HL-60 (cell line): ENCODE measurements at regions not wholly inside any gene's neighbourhood (a gene's known extent, or its start where the extent isn't known, plus 50 kb on each side); places are given as distances from the start of the nearest gene placed in this dataset.

Experiments
- DNase-seq, 2 experiments: peaks; one replicate each; pipeline ENCODE4 v3.0.0-alpha.2; 2010 to 2020; ENCODE audit warnings: low read depth in 1 of 2, low spot score in 1 of 2
- H3K27ac ChIP-seq: fragments of 250-450 bp; sonication (Bioruptor Pico); replicated peaks from 2 replicates; pipeline ENCODE4 v1.5.1; 2020; ENCODE audit warnings: mild to moderate bottlenecking, moderate library complexity
- H3K27me3 ChIP-seq: fragments of 250-450 bp; sonication (Bioruptor Pico); 2 replicates; pipeline ENCODE4 v1.5.1; 2021; ENCODE audit warnings: mild to moderate bottlenecking, moderate library complexity; ENCODE audit not compliant: insufficient read depth, poor library complexity, severe bottlenecking
- H3K4me3 ChIP-seq: replicated peaks from 2 replicates; pipeline ENCODE4 v1.5.1; 2011; ENCODE audit warnings: mild to moderate bottlenecking, control low read depth, low read length; ENCODE audit not compliant: insufficient read depth
- GABPA ChIP-seq: IDR thresholded peaks from 2 replicates; pipeline ENCODE4 v1.6.1; 2012; ENCODE audit warnings: low read depth
- POLR2AphosphoS5 ChIP-seq: IDR thresholded peaks from 2 replicates; pipeline ENCODE4 v1.6.1; 2012; ENCODE audit warnings: low read depth
- SPI1 ChIP-seq: IDR thresholded peaks from 2 replicates; pipeline ENCODE4 v1.6.1; 2012; ENCODE audit warnings: low read depth, mild to moderate bottlenecking, borderline replicate concordance
- TF ChIP-seq, protein P1 (sequence below): IDR thresholded peaks from one replicate; pipeline ENCODE4 v1.5.1; 2011; ENCODE audit warnings: low read length, control low read depth, inconsistent platforms; ENCODE audit not compliant: insufficient read depth
- TF ChIP-seq, protein P2 (sequence below): IDR thresholded peaks from 2 replicates; pipeline ENCODE4 v1.6.1; 2012; ENCODE audit warnings: low read depth; ENCODE audit not compliant: insufficient replicate concordance

DNA sequence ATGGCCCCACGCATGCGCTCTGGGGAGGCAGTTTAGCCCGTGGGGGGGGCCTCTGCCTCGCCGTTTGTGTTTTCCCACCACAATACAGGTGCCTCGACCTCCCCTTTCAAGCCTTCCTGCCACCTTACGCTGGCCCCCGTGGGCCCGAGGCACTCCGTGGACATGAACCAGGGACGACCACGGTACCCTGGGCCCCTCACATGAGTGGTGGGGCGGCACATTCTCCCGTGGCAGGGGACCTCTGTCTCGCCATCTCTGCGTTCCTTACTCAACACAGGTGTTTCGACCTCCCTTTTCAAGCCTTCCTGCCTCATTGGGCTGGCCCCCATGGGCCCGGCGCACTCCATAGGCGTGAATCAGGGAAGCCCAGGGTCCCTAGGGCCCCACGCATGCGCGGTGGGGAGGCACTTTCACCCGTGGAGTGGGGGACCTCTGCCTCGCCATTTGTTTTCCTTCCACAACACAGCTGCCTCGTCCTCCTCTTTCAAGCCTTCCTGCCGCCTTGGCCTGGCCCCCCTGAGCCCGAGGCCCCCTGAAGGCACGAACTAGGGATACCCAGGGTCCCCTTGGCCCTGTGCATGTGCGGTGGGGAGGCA lies 339.5 kb downstream of the ALG10 start:
- Histone ChIP-seq H3K27me3 (no peaks in the 10 kb centered on the region), H3K27ac (no peak overlapping the region), H3K4me3 (no peak overlapping the region)
- no peak for DNase-seq
- TF ChIP-seq, protein P1, sequence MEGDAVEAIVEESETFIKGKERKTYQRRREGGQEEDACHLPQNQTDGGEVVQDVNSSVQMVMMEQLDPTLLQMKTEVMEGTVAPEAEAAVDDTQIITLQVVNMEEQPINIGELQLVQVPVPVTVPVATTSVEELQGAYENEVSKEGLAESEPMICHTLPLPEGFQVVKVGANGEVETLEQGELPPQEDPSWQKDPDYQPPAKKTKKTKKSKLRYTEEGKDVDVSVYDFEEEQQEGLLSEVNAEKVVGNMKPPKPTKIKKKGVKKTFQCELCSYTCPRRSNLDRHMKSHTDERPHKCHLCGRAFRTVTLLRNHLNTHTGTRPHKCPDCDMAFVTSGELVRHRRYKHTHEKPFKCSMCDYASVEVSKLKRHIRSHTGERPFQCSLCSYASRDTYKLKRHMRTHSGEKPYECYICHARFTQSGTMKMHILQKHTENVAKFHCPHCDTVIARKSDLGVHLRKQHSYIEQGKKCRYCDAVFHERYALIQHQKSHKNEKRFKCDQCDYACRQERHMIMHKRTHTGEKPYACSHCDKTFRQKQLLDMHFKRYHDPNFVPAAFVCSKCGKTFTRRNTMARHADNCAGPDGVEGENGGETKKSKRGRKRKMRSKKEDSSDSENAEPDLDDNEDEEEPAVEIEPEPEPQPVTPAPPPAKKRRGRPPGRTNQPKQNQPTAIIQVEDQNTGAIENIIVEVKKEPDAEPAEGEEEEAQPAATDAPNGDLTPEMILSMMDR, result no peak
- TF ChIP-seq POLR2AphosphoS5, result no peak
- TF ChIP-seq, protein P2, sequence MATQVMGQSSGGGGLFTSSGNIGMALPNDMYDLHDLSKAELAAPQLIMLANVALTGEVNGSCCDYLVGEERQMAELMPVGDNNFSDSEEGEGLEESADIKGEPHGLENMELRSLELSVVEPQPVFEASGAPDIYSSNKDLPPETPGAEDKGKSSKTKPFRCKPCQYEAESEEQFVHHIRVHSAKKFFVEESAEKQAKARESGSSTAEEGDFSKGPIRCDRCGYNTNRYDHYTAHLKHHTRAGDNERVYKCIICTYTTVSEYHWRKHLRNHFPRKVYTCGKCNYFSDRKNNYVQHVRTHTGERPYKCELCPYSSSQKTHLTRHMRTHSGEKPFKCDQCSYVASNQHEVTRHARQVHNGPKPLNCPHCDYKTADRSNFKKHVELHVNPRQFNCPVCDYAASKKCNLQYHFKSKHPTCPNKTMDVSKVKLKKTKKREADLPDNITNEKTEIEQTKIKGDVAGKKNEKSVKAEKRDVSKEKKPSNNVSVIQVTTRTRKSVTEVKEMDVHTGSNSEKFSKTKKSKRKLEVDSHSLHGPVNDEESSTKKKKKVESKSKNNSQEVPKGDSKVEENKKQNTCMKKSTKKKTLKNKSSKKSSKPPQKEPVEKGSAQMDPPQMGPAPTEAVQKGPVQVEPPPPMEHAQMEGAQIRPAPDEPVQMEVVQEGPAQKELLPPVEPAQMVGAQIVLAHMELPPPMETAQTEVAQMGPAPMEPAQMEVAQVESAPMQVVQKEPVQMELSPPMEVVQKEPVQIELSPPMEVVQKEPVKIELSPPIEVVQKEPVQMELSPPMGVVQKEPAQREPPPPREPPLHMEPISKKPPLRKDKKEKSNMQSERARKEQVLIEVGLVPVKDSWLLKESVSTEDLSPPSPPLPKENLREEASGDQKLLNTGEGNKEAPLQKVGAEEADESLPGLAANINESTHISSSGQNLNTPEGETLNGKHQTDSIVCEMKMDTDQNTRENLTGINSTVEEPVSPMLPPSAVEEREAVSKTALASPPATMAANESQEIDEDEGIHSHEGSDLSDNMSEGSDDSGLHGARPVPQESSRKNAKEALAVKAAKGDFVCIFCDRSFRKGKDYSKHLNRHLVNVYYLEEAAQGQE, result no peak

DNA sequence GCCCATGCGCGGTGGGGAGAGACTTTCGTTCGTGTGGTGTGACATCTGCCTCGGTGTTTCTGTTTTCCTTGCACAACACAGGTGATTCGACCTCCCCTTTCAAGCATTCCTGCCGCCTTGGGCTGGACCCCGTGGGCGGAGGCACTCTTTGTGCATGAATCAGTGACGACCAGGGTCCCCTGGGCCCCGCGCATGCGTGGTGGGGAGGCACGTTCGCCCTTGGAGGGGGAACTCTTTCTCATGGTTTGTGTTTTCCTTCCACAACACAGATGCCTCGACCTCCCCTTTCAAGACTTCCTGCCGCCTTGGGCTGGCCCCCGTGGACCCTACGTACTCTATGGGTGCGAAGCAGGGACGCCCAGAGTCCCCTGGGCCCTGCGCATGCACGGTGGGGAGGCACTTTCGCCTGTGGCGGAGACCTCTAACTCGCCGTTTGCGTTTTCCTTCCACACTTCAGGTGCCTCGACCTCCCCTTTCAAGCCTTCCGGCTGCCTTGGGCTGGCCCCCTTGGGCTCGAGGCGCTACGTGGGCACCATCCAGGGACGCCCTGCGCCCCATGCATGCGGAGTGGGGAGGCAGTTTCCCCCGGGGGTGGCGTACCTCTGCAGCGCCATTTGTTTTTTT lies 340.9 kb downstream of the ALG10 start:
- no peaks in the 10 kb centered on the region for H3K27me3 ChIP-seq
- TF ChIP-seq GABPA, result no peak
- no peak for TF ChIP-seq SPI1
- TF ChIP-seq, protein P1, result no peak
- no peak for TF ChIP-seq POLR2AphosphoS5
- TF ChIP-seq, protein P2, result no peak
- no peak overlapping the region for H3K27ac ChIP-seq
- no peak for DNase-seq
- no peak overlapping the region for H3K4me3 ChIP-seq

DNA sequence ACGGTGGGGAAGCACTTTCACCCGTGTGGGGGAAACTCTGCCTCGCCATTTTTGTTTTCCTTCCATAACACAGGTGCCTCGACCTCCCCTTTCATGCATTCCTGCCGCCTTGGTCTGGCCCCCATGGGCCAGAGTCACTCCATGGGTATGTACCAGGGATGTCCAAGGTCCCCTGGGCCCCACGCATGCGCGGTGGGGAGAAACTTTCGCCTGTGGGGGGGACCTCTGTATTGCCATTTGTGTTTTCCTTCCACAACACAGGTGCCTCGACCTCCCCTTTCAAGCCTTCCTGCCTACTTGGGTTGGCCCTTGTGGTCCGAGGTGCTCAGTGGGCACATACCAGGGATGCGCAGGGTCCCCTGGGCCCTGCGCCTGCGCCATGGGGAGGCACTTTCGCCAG lies 345.8 kb downstream of the ALG10 start:
- Histone ChIP-seq H3K27me3 (no peaks in the 10 kb centered on the region), H3K4me3 (no peak overlapping the region), H3K27ac (no peak overlapping the region)
- TF ChIP-seq SPI1, result no peak
- TF ChIP-seq, protein P2, result no peak
- TF ChIP-seq GABPA, result no peak
- TF ChIP-seq, protein P1, result no peak
- TF ChIP-seq POLR2AphosphoS5, result no peak
- DNase-seq, result no peak
